ENCODE measurements at regions not wholly inside any gene's neighbourhood (a gene's known extent, or its start where the extent isn't known, plus 50 kb on each side); places are given as distances from the start of the nearest gene placed in this dataset.

- TF ChIP-seq RCOR2 (CRISPR knock-in tag; IDR thresholded peaks at IDR 0.05): no peak
- TF ChIP-seq ZNF3 (CRISPR knock-in tag; IDR thresholded peaks at IDR 0.05): no peak
- no peak for TF ChIP-seq HNRNPUL1 (IDR thresholded peaks at IDR 0.05; ENCODE audit: low read depth, low read length)
- TF ChIP-seq TGIF2 (CRISPR knock-in tag; IDR thresholded peaks at IDR 0.05): no peak
- TF ChIP-seq ZBTB38 (CRISPR knock-in tag; IDR thresholded peaks at IDR 0.05): no peak
- TF ChIP-seq ARID4A (CRISPR knock-in tag; IDR thresholded peaks at IDR 0.05; ENCODE audit: borderline replicate concordance): no peak
- TF ChIP-seq ZNF780A (CRISPR knock-in tag; IDR thresholded peaks at IDR 0.05): no peak
- TF ChIP-seq, protein P1, sequence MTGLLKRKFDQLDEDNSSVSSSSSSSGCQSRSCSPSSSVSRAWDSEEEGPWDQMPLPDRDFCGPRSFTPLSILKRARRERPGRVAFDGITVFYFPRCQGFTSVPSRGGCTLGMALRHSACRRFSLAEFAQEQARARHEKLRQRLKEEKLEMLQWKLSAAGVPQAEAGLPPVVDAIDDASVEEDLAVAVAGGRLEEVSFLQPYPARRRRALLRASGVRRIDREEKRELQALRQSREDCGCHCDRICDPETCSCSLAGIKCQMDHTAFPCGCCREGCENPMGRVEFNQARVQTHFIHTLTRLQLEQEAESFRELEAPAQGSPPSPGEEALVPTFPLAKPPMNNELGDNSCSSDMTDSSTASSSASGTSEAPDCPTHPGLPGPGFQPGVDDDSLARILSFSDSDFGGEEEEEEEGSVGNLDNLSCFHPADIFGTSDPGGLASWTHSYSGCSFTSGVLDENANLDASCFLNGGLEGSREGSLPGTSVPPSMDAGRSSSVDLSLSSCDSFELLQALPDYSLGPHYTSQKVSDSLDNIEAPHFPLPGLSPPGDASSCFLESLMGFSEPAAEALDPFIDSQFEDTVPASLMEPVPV (CRISPR knock-in tag; IDR thresholded peaks at IDR 0.05): no peak
- TF ChIP-seq, protein P2, sequence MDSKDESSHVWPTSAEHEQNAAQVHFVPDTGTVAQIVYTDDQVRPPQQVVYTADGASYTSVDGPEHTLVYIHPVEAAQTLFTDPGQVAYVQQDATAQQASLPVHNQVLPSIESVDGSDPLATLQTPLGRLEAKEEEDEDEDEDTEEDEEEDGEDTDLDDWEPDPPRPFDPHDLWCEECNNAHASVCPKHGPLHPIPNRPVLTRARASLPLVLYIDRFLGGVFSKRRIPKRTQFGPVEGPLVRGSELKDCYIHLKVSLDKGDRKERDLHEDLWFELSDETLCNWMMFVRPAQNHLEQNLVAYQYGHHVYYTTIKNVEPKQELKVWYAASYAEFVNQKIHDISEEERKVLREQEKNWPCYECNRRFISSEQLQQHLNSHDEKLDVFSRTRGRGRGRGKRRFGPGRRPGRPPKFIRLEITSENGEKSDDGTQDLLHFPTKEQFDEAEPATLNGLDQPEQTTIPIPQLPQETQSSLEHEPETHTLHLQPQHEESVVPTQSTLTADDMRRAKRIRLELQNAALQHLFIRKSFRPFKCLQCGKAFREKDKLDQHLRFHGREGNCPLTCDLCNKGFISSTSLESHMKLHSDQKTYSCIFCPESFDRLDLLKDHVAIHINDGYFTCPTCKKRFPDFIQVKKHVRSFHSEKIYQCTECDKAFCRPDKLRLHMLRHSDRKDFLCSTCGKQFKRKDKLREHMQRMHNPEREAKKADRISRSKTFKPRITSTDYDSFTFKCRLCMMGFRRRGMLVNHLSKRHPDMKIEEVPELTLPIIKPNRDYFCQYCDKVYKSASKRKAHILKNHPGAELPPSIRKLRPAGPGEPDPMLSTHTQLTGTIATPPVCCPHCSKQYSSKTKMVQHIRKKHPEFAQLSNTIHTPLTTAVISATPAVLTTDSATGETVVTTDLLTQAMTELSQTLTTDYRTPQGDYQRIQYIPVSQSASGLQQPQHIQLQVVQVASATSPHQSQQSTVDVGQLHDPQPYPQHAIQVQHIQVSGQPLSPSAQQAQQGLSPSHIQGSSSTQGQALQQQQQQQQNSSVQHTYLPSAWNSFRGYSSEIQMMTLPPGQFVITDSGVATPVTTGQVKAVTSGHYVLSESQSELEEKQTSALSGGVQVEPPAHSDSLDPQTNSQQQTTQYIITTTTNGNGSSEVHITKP (CRISPR knock-in tag; IDR thresholded peaks at IDR 0.05; ENCODE audit: low read depth): no peak
These were observed 292.8 kb downstream of the TTC6 start (continued) for GRCh38 chr14:37888234-37888633.
